ENCODE measurements at regions not wholly inside any gene's neighbourhood (a gene's known extent, or its start where the extent isn't known, plus 50 kb on each side); places are given as distances from the start of the nearest gene placed in this dataset.

GRCh38 chr11:37643968-37644367 lies 1045.9 kb upstream of the RAG2 start:
- Histone ChIP-seq H3K4me1 (no peaks in the 10 kb centered on the region), H3K36me3 (ENCODE audit: control insufficient read depth, insufficient read depth, low read length) (no peaks in the 10 kb centered on the region), H2AFZ (no peak overlapping the region), H3K4me2 (ENCODE audit: low read length) (no peak overlapping the region), H3K27ac (no peak overlapping the region), H3K9ac (no peak overlapping the region), H3K4me3 (ENCODE audit: low read depth, low read length) (no peak overlapping the region), H3K9me3 (ENCODE audit: control insufficient read depth, low read length) (no peaks in the 10 kb centered on the region), H3K27me3 (ENCODE audit: control insufficient read depth, insufficient read depth, low read length) (no peaks in the 10 kb centered on the region), H3K79me2 (no peaks in the 10 kb centered on the region)
- TF ChIP-seq CTCF (IDR thresholded peaks at IDR 0.05): no peak

GRCh38 chr11:37642296-37642695 lies 1044.3 kb upstream of the RAG2 start:
- Histone ChIP-seq H3K4me1 (no peaks in the 10 kb centered on the region), H3K9me3 (ENCODE audit: control insufficient read depth, low read length) (no peaks in the 10 kb centered on the region), H3K79me2 (no peaks in the 10 kb centered on the region), H3K27me3 (ENCODE audit: control insufficient read depth, insufficient read depth, low read length) (no peaks in the 10 kb centered on the region), H3K36me3 (ENCODE audit: control insufficient read depth, insufficient read depth, low read length) (no peaks in the 10 kb centered on the region), H3K4me2 (ENCODE audit: low read length) (no peak overlapping the region), H3K27ac (no peak overlapping the region), H3K4me3 (ENCODE audit: low read depth, low read length) (no peak overlapping the region), H2AFZ (no peak overlapping the region), H3K9ac (no peak overlapping the region)
- no peak for TF ChIP-seq CTCF (IDR thresholded peaks at IDR 0.05)

- no peak overlapping the region for H2AFZ ChIP-seq
- no peak overlapping the region for H3K27ac ChIP-seq
- no peak overlapping the region for H3K9ac ChIP-seq
- no peak overlapping the region for H3K4me2 ChIP-seq (ENCODE audit: low read length)
- H3K27me3 ChIP-seq (ENCODE audit: control insufficient read depth, insufficient read depth, low read length): no peaks in the 10 kb centered on the region
- no peaks in the 10 kb centered on the region for H3K9me3 ChIP-seq (ENCODE audit: control insufficient read depth, low read length)
- no peaks in the 10 kb centered on the region for H3K4me1 ChIP-seq
- no peaks in the 10 kb centered on the region for H3K36me3 ChIP-seq (ENCODE audit: control insufficient read depth, insufficient read depth, low read length)
- H3K79me2 ChIP-seq: no peaks in the 10 kb centered on the region
- H3K4me3 ChIP-seq (ENCODE audit: low read depth, low read length): no peak overlapping the region
- TF ChIP-seq CTCF (IDR thresholded peaks at IDR 0.05): no peak
Observed at GRCh38 chr11:37632748-37633147, 1034.7 kb upstream of the RAG2 start.

- no peaks in the 10 kb centered on the region for H3K4me1 ChIP-seq
- no peaks in the 10 kb centered on the region for H3K36me3 ChIP-seq (ENCODE audit: control insufficient read depth, insufficient read depth, low read length)
- H3K9ac ChIP-seq: no peak overlapping the region
- H3K4me2 ChIP-seq (ENCODE audit: low read length): no peak overlapping the region
- H2AFZ ChIP-seq: no peak overlapping the region
- no peaks in the 10 kb centered on the region for H3K9me3 ChIP-seq (ENCODE audit: control insufficient read depth, low read length)
- H3K27ac ChIP-seq: no peak overlapping the region
- TF ChIP-seq CTCF (IDR thresholded peaks at IDR 0.05): no peak
- no peaks in the 10 kb centered on the region for H3K79me2 ChIP-seq
- H3K27me3 ChIP-seq (ENCODE audit: control insufficient read depth, insufficient read depth, low read length): no peaks in the 10 kb centered on the region
- no peak overlapping the region for H3K4me3 ChIP-seq (ENCODE audit: low read depth, low read length)
Observed at GRCh38 chr11:37630866-37631265, 1032.8 kb upstream of the RAG2 start.

GRCh38 chr11:37623778-37624177 lies 1025.7 kb upstream of the RAG2 start:
- Histone ChIP-seq H2AFZ (no peak overlapping the region), H3K79me2 (no peaks in the 10 kb centered on the region), H3K9me3 (ENCODE audit: control insufficient read depth, low read length) (no peaks in the 10 kb centered on the region), H3K27me3 (ENCODE audit: control insufficient read depth, insufficient read depth, low read length) (no peaks in the 10 kb centered on the region), H3K9ac (no peak overlapping the region), H3K4me2 (ENCODE audit: low read length) (no peak overlapping the region), H3K4me3 (ENCODE audit: low read depth, low read length) (no peak overlapping the region), H3K36me3 (ENCODE audit: control insufficient read depth, insufficient read depth, low read length) (no peaks in the 10 kb centered on the region), H3K27ac (no peak overlapping the region), H3K4me1 (no peaks in the 10 kb centered on the region)
- no peak for TF ChIP-seq CTCF (IDR thresholded peaks at IDR 0.05)
